B cell (primary cell): ENCODE measurements at regions not wholly inside any gene's neighbourhood (a gene's known extent, or its start where the extent isn't known, plus 50 kb on each side); places are given as distances from the start of the nearest gene placed in this dataset.

Source experiments
- CTCF ChIP-seq: fragments of 200-600 bp; IDR thresholded peaks from one replicate; pipeline ENCODE4 v1.8.0; 2022; ENCODE audit warnings: antibody characterized with exemption, mild to moderate bottlenecking
- EZH2 ChIP-seq: IDR thresholded peaks from 2 replicates; pipeline ENCODE4 v1.6.1; 2012; ENCODE audit warnings: borderline replicate concordance, low read depth, mild to moderate bottlenecking, moderate library complexity, low read length; ENCODE audit not compliant: insufficient read depth, poor library complexity, severe bottlenecking

GRCh38 chr3:117408811-117409210, 699.2 kb downstream of the TUSC7 start:
- TF ChIP-seq CTCF (no peak), EZH2 (no peak)
